GM19372 (cell line): ENCODE measurements at regions not wholly inside any gene's neighbourhood (a gene's known extent, or its start where the extent isn't known, plus 50 kb on each side); places are given as distances from the start of the nearest gene placed in this dataset.

Experiments used
- ATAC-seq: cut with Tn5 transposase; IDR thresholded peaks from one replicate; pipeline ENCODE4 v1.9.1; 2021; ENCODE audit warnings: mild to moderate bottlenecking, low read depth, moderate library complexity; ENCODE audit not compliant: unreplicated experiment

DNA sequence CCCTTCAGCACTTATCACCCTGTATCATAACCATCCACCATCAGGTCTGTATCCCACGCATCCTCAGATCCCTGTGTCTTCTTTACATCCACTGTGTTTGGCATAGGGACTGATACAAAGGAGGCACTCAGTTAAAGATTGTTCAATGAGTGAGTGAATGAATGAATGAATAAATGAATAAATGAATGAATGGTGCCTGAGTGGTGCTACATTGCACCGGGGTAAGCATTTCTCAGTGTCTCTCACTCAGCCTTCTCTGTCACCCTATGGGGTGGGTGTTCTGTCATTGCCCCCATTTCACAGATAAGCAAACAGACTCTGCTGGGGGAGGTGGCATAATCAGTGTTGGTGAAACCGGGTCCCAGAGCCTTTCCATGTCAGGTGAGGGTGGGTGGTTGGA lies 56.6 kb upstream of the ID3 start:
- no peak for ATAC-seq

DNA sequence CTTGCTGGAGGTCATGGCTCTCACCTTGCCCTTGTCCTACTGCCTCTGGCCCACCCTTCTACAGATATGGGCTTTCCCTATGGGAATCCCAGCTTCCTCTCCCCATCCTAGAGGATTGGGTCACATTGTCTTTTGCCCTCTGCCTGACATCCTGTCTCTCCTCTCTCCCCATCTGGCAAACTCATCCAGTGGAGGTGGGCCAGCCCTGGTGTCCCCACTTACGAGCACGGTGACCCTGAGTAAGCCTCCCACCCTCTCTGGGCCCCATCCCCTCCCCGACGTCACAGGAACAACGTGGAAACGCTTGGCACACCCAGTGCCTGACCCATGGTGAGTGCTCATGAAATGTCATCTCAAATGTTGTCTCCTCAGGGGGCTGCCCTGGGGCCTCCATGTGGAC lies 56.1 kb upstream of the ID3 start:
- no peak for ATAC-seq

DNA sequence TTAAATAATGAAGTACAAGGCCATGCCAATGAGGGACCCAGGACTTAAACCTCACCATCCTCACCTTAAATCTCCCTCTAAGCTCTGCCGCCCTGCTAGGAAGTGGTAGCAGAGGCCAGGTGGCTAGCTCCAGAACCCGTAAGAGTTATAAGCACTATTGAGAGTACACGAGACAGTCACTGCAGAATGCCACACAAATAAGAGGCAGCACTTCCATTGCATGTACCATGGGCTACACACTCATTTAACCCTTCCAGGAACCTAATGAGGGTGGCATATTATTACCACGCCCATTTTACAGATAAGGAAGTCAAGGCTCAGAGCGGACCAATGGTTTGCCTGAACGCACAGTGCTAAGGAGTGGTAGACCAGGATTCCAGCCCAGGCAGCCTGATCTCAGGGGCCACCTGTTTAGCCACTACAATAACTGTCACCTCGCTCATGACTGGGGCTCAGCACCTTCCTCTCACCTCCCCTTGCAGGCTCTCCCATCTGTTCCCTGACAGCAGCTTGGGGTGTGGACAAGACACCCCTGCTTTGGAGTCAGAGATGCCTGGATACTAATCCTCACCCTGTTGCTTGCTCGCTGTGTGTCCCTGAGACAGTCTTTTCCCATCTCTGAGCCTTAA lies 54.8 kb upstream of the ID3 start:
- no peak for ATAC-seq

- ATAC-seq, result no peak
These were observed 54.1 kb upstream of the ID3 start for GRCh38 chr1:23613191-23614031.

- no peak for ATAC-seq
These were observed 52.5 kb upstream of the ID3 start for GRCh38 chr1:23611601-23612327.

GRCh38 chr1:23610677-23611076 lies 51.4 kb upstream of the ID3 start:
- ATAC-seq, result no peak

DNA sequence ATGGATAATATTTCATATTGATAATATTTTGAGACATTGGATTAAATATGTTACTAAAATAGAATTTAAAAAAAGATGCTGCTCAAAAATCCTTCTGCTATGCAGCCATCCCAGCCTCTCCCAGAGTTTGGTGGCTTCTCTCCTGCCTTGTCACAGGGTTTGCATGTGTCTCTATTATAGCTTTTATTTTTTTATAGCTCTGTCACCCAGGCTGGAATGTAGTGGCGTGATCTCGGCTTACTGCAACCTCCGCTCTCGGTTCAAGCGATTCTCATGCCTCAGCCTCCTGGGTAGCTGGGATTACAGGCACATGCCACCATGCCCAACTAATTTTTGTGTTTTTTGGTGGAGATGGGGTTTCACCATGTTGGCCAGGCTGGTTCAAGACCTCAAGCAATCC lies 50.7 kb upstream of the ID3 start:
- no peak for ATAC-seq
